ENCODE measurements at regions not wholly inside any gene's neighbourhood (a gene's known extent, or its start where the extent isn't known, plus 50 kb on each side); places are given as distances from the start of the nearest gene placed in this dataset.

DNA sequence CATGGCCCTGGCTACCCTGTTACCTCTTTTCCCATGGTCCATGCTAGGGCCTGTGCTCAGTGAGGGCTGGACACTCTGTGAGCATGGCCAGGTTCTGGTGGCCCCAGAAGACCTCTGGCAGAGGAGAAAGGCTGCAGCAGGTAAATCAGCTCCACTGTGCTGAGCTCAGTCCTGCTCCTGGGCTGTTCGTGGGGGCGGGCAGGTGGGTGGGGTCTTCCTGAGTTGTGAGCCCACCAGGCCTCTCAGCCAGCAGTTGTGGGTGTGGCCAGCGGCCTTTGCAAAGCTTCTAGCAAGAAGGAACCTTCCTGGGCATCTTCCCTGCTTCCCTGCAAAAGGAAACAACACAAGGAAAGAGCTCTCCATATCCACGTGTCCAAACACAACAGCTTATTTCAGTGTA is 85.3 kb upstream of the STX18 start:
- ChIA-PET POLR2A (interaction anchor here (0.6 kb wide), 1 partner anchor 17 kb away, joined by 4 read pairs; no protein-coding TSS in a partner anchor), CTCF (no interaction called here), RAD21 (ENCODE audit: low non-redundant PET in 1 of 2, low total read pairs in 2 of 2, uncharacterized antibody in 2 of 2, unreplicated experiment in 2 of 2) (no interaction called here)
- Histone ChIP-seq H3K36me3 (ENCODE audit: control insufficient read depth in 1 of 2, insufficient read depth in 2 of 2, low read length in 2 of 2) (no peaks in the 10 kb centered on the region), H3K4me2 (ENCODE audit: low read length) (no peak overlapping the region), H3K27me3 (ENCODE audit: insufficient read depth, low read length) (no peaks in the 10 kb centered on the region), H4K20me1 (ENCODE audit: insufficient read depth) (no peaks in the 10 kb centered on the region), H3K9me3 (ENCODE audit: control insufficient read depth in 1 of 2, insufficient read depth in 1 of 2, low read depth in 1 of 2, low read length in 2 of 2) (no peaks in the 10 kb centered on the region), H3K9ac (ENCODE audit: low read length) (no peak overlapping the region), H3K27ac (ENCODE audit: low read depth, low read length) (no peak overlapping the region), H3K4me1 (ENCODE audit: control insufficient read depth in 1 of 2, insufficient read depth in 2 of 2, low read length in 2 of 2) (peaks cover 2 to 7% of the 10 kb centered on the region in 2 experiments; a peak in 3 of 4 replicates), H2AFZ (ENCODE audit: low read depth, low read length, poor library complexity, severe bottlenecking) (no peak overlapping the region), H3K79me2 (ENCODE audit: insufficient read depth, low read length) (no peaks in the 10 kb centered on the region), H3K4me3 (replicated peaks in 1 of 2; ENCODE audit: low read depth in 1 of 2, low read length in 2 of 2) (no peak overlapping the region), H3K9me2 (ENCODE audit: insufficient read depth) (no peaks in the 10 kb centered on the region)
- TF ChIP-seq, protein P1, sequence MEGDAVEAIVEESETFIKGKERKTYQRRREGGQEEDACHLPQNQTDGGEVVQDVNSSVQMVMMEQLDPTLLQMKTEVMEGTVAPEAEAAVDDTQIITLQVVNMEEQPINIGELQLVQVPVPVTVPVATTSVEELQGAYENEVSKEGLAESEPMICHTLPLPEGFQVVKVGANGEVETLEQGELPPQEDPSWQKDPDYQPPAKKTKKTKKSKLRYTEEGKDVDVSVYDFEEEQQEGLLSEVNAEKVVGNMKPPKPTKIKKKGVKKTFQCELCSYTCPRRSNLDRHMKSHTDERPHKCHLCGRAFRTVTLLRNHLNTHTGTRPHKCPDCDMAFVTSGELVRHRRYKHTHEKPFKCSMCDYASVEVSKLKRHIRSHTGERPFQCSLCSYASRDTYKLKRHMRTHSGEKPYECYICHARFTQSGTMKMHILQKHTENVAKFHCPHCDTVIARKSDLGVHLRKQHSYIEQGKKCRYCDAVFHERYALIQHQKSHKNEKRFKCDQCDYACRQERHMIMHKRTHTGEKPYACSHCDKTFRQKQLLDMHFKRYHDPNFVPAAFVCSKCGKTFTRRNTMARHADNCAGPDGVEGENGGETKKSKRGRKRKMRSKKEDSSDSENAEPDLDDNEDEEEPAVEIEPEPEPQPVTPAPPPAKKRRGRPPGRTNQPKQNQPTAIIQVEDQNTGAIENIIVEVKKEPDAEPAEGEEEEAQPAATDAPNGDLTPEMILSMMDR (IDR thresholded peaks at IDR 0.05 in 2 of 3, conservative IDR thresholded peaks at IDR 0.05 in 1 of 3; ENCODE audit: borderline replicate concordance in 1 of 3, insufficient read depth in 1 of 3, low read depth in 2 of 3, low read length in 2 of 3), result no peak
- TF ChIP-seq, protein P2, sequence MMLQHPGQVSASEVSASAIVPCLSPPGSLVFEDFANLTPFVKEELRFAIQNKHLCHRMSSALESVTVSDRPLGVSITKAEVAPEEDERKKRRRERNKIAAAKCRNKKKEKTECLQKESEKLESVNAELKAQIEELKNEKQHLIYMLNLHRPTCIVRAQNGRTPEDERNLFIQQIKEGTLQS (IDR thresholded peaks at IDR 0.05), result no peak
- no peak for TF ChIP-seq POLR2AphosphoS5 (IDR thresholded peaks at IDR 0.05; ENCODE audit: low read depth, low read length)
- no peak for TF ChIP-seq CBX3 (IDR thresholded peaks at IDR 0.05; ENCODE audit: low read depth)
- TF ChIP-seq TCF7L2 (IDR thresholded peaks at IDR 0.05; ENCODE audit: borderline replicate concordance, extremely low read depth, insufficient read depth, insufficient read length), result no peak
- TF ChIP-seq FOSL1 (IDR thresholded peaks at IDR 0.05; ENCODE audit: low read depth), result no peak
- DNase-seq (ENCODE audit: low read depth, low spot score), result no peak
- no peak for ATAC-seq
- intact Hi-C loops (cut with micrococcal nuclease), result no loop called here
- no TSS peak for BruUV-seq (replicated peaks)

DNA sequence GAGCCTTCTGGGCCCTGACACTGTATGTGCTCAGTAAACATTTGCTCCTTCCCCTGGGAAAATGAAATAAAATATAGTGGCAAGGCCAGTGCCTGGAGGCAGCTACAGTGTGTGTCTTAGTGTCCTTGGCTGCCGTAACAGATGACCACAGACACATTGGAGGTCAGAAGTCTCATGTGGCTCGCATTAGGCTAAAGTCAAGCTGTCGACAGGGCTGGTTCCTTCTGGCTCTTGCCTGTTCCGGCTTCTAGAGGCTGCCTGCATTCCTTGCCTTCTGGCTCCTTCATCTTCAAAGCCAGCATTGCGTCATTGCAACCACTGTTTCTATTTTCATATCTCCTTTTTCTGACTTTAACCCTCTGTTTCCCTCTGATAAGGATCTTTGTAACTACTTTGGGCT is 83.6 kb upstream of the STX18 start:
- BruUV-seq (replicated peaks), result no TSS peak

More for the DNA sequence above, 83.6 kb upstream of the STX18 start:
- H3K79me2 ChIP-seq (ENCODE audit: insufficient read depth, low read length), result no peaks in the 10 kb centered on the region
- no peak for ATAC-seq
- H3K27me3 ChIP-seq (ENCODE audit: insufficient read depth, low read length), result no peaks in the 10 kb centered on the region
- POLR2A ChIA-PET, result no interaction called here
- intact Hi-C loops (cut with micrococcal nuclease), result no loop called here
- no peaks in the 10 kb centered on the region for H4K20me1 ChIP-seq (ENCODE audit: insufficient read depth)
- DNase-seq (ENCODE audit: low read depth, low spot score), result no peak
- H3K27ac ChIP-seq (ENCODE audit: low read depth, low read length), result no peak overlapping the region
- H3K4me2 ChIP-seq (ENCODE audit: low read length), result peak overlapping the region; percentile 21; the same call in 1 of the 2 replicates
- no peak overlapping the region for H3K4me3 ChIP-seq (replicated peaks in 1 of 2; ENCODE audit: low read depth in 1 of 2, low read length in 2 of 2)
- RAD21 ChIA-PET (ENCODE audit: low non-redundant PET in 1 of 2, low total read pairs in 2 of 2, uncharacterized antibody in 2 of 2, unreplicated experiment in 2 of 2), result no interaction called here
- no peaks in the 10 kb centered on the region for H3K36me3 ChIP-seq (ENCODE audit: control insufficient read depth in 1 of 2, insufficient read depth in 2 of 2, low read length in 2 of 2)
- no peaks in the 10 kb centered on the region for H3K9me2 ChIP-seq (ENCODE audit: insufficient read depth)
- peaks cover 2 to 7% of the 10 kb centered on the region in 2 experiments; a peak in 3 of 4 replicates for H3K4me1 ChIP-seq (ENCODE audit: control insufficient read depth in 1 of 2, insufficient read depth in 2 of 2, low read length in 2 of 2)
- no peak overlapping the region for H3K9ac ChIP-seq (ENCODE audit: low read length)
- H2AFZ ChIP-seq (ENCODE audit: low read depth, low read length, poor library complexity, severe bottlenecking), result no peak overlapping the region
- TF ChIP-seq SIN3A (IDR thresholded peaks at IDR 0.05; ENCODE audit: low read depth) (no peak), TCF7L2 (IDR thresholded peaks at IDR 0.05; ENCODE audit: borderline replicate concordance, extremely low read depth, insufficient read depth, insufficient read length) (peak; percentile 42)
- TF ChIP-seq, protein P2 (IDR thresholded peaks at IDR 0.05), result no peak
- CTCF ChIA-PET, result no interaction called here
- H3K9me3 ChIP-seq (ENCODE audit: control insufficient read depth in 1 of 2, insufficient read depth in 1 of 2, low read depth in 1 of 2, low read length in 2 of 2), result no peaks in the 10 kb centered on the region
